Spleen (tissue), 7 donors: ENCODE measurements at regions not wholly inside any gene's neighbourhood (a gene's known extent, or its start where the extent isn't known, plus 50 kb on each side); places are given as distances from the start of the nearest gene placed in this dataset.

Experiments
- POLR2AphosphoS5 ChIP-seq, 3 donors: sonication (generic); formaldehyde crosslinking; IDR thresholded peaks; one replicate each; pipeline ENCODE4 v1.5.1; 2017; ENCODE audit warnings: antibody characterized with exemption in 3 of 3
- TF ChIP-seq, protein P1 (sequence below), 11 experiments: fragments of 200-600 bp in 7 of 11; fragments of 450-650 bp in 4 of 11; sonication (generic) in 4 of 11; IDR thresholded peaks in 8 of 11; conservative IDR thresholded peaks in 3 of 11; 1 replicate in 7 of 11; 2 replicates in 4 of 11; pipeline versions ENCODE4 v1.4.0 to v1.8.0; 2016 to 2021; ENCODE audit warnings: antibody characterized with exemption in 11 of 11, inconsistent platforms in 4 of 11, mild to moderate bottlenecking in 1 of 11
- donor health status: DM: no; HTN: no; CAD: no; lungs with moderate emphysema.
- donor health status: DM: no; HTN: no; CAD: no.
- donor health status: DM: no; HTN: no; CAD: no.

DNA sequence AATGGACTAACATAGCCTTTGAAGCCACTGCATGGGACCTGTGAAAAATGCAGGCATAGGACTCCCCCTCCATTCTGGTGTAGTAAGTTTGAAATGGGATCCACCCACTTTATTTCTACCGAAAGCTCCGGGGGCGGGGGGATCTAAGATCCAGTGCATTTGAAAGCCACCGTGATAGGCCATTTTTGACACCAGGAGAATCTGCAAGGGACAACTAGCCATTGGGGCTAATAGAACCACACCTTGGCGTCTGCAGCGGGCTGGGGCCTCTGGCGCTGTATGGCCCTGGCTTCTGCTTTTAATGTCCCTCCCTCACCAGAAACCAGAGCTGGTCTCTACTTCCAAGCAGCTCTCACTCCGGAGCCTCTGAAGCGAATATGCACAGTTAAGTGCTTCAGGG, 60.1 kb upstream of the GPR26 start:
- TF ChIP-seq, protein P1, sequence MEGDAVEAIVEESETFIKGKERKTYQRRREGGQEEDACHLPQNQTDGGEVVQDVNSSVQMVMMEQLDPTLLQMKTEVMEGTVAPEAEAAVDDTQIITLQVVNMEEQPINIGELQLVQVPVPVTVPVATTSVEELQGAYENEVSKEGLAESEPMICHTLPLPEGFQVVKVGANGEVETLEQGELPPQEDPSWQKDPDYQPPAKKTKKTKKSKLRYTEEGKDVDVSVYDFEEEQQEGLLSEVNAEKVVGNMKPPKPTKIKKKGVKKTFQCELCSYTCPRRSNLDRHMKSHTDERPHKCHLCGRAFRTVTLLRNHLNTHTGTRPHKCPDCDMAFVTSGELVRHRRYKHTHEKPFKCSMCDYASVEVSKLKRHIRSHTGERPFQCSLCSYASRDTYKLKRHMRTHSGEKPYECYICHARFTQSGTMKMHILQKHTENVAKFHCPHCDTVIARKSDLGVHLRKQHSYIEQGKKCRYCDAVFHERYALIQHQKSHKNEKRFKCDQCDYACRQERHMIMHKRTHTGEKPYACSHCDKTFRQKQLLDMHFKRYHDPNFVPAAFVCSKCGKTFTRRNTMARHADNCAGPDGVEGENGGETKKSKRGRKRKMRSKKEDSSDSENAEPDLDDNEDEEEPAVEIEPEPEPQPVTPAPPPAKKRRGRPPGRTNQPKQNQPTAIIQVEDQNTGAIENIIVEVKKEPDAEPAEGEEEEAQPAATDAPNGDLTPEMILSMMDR (IDR thresholded peaks at IDR 0.05 in 8 of 11, conservative IDR thresholded peaks at IDR 0.05 in 3 of 11), result no peak
- no peak for TF ChIP-seq POLR2AphosphoS5 (IDR thresholded peaks at IDR 0.05)
